ENCODE measurements at regions not wholly inside any gene's neighbourhood (a gene's known extent, or its start where the extent isn't known, plus 50 kb on each side); places are given as distances from the start of the nearest gene placed in this dataset.

- no peak overlapping the region for H3K4me2 ChIP-seq (ENCODE audit: low read depth, low read length, poor library complexity, severe bottlenecking)
- no peak for TF ChIP-seq CTCF (IDR thresholded peaks at IDR 0.05; ENCODE audit: insufficient read depth, low read length, poor library complexity, severe bottlenecking)
- TF ChIP-seq EZH2phosphoT487 (conservative IDR thresholded peaks at IDR 0.05; ENCODE audit: low read length), result no peak
Measured at GRCh38 chr2:128377071-128377910, 58.6 kb upstream of the HS6ST1 start.

GRCh38 chr2:128378231-128379020 lies 59.8 kb upstream of the HS6ST1 start:
- Histone ChIP-seq H4K20me1 (ENCODE audit: low read depth, low read length) (no peaks in the 10 kb centered on the region), H2AFZ (ENCODE audit: low read depth, low read length, severe bottlenecking) (no peak overlapping the region), H3K27me3 (ENCODE audit: low read length) (no peaks in the 10 kb centered on the region), H3K9me2 (replicated peaks; ENCODE audit: insufficient read depth, low read length) (no peaks in the 10 kb centered on the region), H3K4me2 (ENCODE audit: low read depth, low read length, poor library complexity, severe bottlenecking) (no peak overlapping the region), H3K9me3 (ENCODE audit: insufficient read depth, low read length) (no peaks in the 10 kb centered on the region), H3K9ac (ENCODE audit: low read length) (no peak overlapping the region), H3F3A (ENCODE audit: insufficient read depth) (no peaks in the 10 kb centered on the region), H3K36me3 (ENCODE audit: low read length) (no peaks in the 10 kb centered on the region), H3K4me3 (ENCODE audit: insufficient read depth, low read length, poor library complexity, severe bottlenecking) (no peak overlapping the region), H3K27ac (ENCODE audit: low read depth, low read length) (no peak overlapping the region), H3K79me2 (ENCODE audit: insufficient read depth, low read length) (no peaks in the 10 kb centered on the region)
- TF ChIP-seq CTCF (IDR thresholded peaks at IDR 0.05; ENCODE audit: insufficient read depth, low read length, poor library complexity, severe bottlenecking), result no peak
- TF ChIP-seq EZH2phosphoT487 (conservative IDR thresholded peaks at IDR 0.05; ENCODE audit: low read length), result no peak

More at GRCh38 chr2:128377071-128377910, 58.6 kb upstream of the HS6ST1 start:
- H3K27ac ChIP-seq (ENCODE audit: low read depth, low read length), result no peak overlapping the region
- no peaks in the 10 kb centered on the region for H3K9me2 ChIP-seq (replicated peaks; ENCODE audit: insufficient read depth, low read length)
- H3K36me3 ChIP-seq (ENCODE audit: low read length), result no peaks in the 10 kb centered on the region
- no peak overlapping the region for H3K9ac ChIP-seq (ENCODE audit: low read length)
- no peak overlapping the region for H2AFZ ChIP-seq (ENCODE audit: low read depth, low read length, severe bottlenecking)
- H3K79me2 ChIP-seq (ENCODE audit: insufficient read depth, low read length), result no peaks in the 10 kb centered on the region
- H3K4me3 ChIP-seq (ENCODE audit: insufficient read depth, low read length, poor library complexity, severe bottlenecking), result no peak overlapping the region
- H3K27me3 ChIP-seq (ENCODE audit: low read length), result no peaks in the 10 kb centered on the region
- H3K9me3 ChIP-seq (ENCODE audit: insufficient read depth, low read length), result no peaks in the 10 kb centered on the region
- no peaks in the 10 kb centered on the region for H3F3A ChIP-seq (ENCODE audit: insufficient read depth)
- H4K20me1 ChIP-seq (ENCODE audit: low read depth, low read length), result no peaks in the 10 kb centered on the region

DNA sequence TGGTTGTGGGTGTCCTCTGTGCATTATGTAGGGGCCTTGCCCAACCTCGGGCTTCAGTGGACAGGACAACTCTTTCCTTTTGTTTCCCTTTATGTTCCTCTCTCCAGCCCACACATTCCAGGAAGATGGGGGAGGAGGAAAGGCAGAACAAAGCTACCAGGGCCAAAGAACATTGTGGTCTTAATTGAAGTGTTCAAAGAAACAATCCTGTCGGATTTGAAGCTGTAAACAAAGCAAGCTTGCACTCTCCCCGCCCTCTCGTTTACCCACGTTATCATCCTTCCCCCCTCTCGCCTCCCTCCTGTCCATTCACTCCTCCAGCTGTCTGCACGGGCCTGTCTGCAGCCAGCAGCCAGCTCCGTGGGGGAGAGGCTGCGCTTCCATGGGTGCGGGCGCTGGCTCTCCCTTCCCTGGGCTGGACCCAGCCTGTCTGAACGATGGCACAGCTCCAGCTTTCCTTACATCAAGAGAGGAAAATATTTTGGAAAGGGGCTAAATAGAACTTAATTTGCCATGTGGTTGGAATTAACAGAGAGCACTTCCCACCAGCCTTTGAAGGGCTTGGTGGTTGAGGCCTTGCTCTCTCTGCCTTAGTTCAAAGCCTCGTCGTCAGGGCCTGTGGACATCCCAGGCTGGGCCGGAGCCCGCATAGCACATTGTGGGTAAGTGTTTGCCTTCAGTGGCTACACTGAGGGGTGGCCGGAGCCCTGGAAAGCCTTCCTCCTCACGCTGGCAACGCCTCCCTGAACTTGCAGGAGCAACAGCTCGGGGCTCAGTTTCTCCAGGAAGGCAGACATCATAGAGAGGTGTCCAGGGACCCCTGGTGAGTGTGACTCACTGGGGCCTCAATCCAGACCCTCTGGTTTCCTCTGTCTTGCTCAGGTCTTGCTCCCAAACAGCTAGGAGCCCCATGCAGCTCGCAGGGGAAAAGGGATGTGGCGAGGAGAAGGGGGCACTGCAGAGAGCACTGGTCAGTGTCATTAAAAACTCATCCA lies 60.6 kb upstream of the HS6ST1 start:
- Histone ChIP-seq H3K4me2 (ENCODE audit: low read depth, low read length, poor library complexity, severe bottlenecking) (no peak overlapping the region), H3K79me2 (ENCODE audit: insufficient read depth, low read length) (no peaks in the 10 kb centered on the region), H3K9ac (ENCODE audit: low read length) (no peak overlapping the region), H3F3A (ENCODE audit: insufficient read depth) (no peaks in the 10 kb centered on the region), H3K4me3 (ENCODE audit: insufficient read depth, low read length, poor library complexity, severe bottlenecking) (no peak overlapping the region), H3K9me2 (replicated peaks; ENCODE audit: insufficient read depth, low read length) (no peaks in the 10 kb centered on the region), H3K27ac (ENCODE audit: low read depth, low read length) (no peak overlapping the region), H3K27me3 (ENCODE audit: low read length) (no peaks in the 10 kb centered on the region), H2AFZ (ENCODE audit: low read depth, low read length, severe bottlenecking) (no peak overlapping the region), H3K9me3 (ENCODE audit: insufficient read depth, low read length) (no peaks in the 10 kb centered on the region), H3K36me3 (ENCODE audit: low read length) (no peaks in the 10 kb centered on the region), H4K20me1 (ENCODE audit: low read depth, low read length) (no peaks in the 10 kb centered on the region)
- TF ChIP-seq EZH2phosphoT487 (conservative IDR thresholded peaks at IDR 0.05; ENCODE audit: low read length), result no peak
- no peak for TF ChIP-seq CTCF (IDR thresholded peaks at IDR 0.05; ENCODE audit: insufficient read depth, low read length, poor library complexity, severe bottlenecking)
